Activated CD8-positive, alpha-beta memory T cell treated with anti-CD3 and anti-CD28 coated beads for 4 hours (primary cell): ENCODE measurements at regions not wholly inside any gene's neighbourhood (a gene's known extent, or its start where the extent isn't known, plus 50 kb on each side); places are given as distances from the start of the nearest gene placed in this dataset.
"Not testable (repeated sequence)": the region's sequence is repeated elsewhere in the genome, so short reads cannot be mapped to it uniquely, and the experiment has no call there.

ENCODE experiments used
- DNase-seq, 2 donors: peaks; one replicate each; pipeline ENCODE4 v3.0.0-alpha.2; 2020; ENCODE audit warnings: low read depth in 2 of 2

DNA sequence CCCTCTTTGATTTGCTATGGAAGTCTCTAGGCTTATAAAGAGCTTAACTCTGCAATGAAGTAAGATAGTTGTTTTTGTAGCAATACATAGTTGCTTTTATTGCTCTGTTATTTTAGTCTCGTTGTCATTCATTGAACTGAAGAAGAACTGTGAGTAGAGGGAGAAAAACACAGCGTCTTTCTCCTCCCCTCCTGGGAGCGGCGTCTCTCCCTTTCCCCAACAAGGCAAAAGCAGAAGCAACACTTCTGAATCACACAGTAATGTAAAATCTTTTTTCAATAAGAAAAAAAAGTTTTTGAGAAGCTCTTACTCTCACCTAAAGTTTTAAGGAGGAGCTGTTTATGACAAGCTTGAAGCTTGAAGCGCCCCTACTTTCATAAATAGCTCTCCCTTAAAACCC, 119.3 kb upstream of the SLC7A14 start:
- no peak for DNase-seq

DNA sequence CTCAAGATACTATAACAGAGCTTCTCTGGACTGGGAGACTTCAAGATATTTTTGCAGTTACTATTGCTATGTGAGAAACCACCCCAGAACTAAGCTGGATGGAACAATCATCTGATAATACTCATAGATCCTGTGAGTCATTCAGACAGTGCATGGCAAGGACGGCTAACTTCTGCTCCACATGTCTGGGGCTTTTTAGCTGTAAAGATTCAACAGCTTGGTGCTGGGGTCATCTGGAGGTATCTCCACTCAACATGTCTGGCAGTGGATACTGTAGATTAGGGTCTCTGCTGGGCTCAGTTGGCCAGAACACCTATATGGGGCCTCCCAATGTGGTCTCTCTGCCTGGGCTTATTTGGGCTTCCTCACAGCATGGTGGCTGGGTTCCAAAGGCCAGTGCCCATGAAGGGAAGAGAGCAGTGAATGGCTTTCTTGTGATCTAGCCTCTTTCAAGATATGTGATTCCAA, 117.3 kb upstream of the SLC7A14 start:
- no peak for DNase-seq

DNA sequence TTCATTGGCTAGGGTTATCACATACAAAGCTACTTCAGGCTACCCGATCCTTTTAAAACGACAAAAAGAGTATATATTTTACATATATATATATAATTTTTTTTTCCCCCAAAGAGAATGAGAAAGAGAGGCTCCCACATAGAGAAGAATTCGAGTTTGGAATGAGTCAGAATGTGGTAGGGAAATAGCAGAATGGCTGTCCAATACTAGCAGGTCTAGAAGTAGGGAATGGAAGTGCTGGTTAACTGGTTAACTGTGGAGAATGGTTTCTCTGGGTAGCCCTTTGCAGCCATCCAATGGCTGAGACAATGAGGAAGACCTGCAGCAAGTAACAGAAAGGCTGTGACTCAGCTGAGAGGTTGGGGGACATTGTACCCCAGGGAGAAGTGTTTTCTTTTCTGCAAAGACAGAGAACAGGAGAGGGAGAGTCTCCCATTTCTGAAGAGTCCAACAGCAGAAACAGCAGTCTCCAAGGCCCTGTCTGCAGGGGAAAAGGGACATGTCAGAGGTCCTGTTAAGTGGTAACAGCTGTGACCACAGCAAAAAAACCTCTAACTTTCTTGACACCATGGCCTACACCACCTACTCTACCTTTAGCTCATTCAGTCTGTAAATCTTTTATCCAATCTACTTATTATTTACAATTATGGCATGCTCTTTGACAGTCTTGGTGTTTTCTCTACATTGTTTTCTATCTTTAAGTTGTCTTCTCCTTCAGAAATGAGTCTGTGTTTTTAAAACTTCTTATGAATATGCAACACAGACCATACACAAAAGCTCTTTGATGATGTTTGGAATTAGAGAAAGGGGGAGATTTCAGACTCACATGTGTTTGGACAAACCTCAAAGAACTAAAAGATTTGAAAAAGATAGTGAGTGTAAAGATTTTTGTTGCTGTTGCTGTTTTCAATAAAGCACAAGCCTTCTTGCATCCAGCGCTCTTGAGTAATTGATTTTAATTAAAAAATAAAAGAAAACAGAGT, 116.1 kb upstream of the SLC7A14 start:
- no peak for DNase-seq

DNA sequence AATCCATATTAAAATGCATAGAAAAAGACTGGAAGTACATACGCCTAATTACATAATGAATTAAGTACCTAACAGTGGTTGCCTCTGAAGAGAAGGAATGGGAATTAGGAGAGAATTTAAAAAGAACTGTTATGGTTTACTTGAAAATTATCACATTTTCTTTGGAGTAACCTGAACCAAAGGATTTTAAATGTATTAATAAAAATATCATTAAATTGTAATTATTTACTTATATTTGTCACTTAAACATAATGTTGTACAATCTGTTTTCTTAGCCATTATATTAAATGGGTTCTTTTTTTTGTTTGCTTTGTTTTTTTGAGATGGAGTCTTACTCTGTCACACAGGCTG, 114.2 kb upstream of the SLC7A14 start:
- no peak for DNase-seq

DNA sequence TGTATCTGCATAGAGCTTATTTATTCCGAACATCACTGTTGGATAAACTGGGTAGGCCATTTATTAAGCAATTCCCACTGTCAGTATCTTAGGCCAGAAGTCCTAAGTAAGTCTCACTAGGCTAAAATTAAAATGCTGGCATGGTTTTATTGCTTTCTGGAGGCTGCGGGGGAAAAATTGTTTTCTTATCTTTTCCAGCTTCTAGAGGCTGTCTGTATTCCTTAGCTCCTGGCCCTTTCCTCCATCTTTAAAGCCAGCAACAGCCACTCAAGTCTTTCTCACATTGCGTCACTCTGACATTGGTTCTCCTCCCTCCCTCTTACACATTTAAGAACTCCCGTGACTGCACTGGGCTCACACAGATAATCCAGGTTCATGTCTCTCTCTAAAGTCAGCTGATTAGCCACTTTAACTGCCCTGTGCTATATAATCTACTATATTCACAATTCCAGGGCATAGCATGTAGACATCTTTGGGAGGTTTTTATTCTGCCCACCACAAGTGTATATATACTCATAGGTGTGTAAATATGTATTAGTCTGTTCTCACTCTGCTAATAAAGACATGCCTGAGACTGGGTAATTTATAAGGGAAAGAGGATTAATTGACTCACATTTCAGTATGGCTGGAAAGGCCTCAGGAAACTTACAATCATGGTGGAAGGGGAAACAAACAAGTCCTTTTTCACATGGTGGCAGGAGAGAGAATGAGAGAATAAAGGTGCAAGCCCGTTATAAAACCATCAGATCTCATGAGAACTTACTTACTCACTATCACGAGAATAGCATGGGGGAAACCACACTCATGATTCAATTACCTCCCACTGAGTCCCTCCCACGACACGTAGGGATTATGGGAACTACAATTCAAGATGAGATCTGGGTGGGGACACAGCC, 113.5 kb upstream of the SLC7A14 start:
- DNase-seq = no peak

DNA sequence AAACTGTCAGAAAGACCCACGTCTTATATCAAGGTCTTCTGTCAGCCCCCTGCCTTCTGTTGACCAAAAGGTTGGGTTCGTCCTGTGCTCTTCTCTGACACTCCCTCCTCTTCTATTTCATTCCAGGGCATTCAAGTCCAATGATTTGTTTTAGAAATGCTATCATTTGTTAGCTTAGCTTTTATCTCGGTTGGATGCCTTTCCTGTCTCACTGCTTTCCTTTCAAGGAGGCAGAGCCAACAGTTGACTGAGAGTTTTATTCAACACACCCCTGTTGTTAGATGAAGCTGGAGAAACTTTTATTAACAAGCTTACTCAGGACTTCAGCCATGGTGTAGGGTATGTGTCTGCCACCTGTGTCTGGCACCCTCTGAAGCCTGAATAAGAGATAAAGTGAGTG, 112.0 kb upstream of the SLC7A14 start:
- no peak for DNase-seq

DNA sequence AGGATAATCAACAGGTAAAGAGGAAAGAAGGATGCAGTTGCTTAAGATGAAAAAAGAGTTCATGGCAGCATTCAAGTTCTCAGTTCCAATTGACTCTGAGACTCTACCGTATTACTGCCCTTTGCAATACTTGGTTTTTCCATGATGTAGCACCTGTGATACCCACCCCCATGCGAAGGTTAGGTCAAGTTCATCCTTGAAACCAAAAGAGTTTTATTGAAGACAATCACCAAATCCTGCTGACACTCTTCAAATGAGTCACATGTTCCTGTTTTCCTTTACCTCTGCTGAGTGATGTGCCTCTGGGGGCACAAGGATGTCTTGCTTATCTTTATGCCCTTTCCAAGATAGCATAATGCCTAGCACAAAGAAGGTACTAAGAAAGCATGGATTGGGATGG, 111.3 kb upstream of the SLC7A14 start:
- DNase-seq = no peak

DNA sequence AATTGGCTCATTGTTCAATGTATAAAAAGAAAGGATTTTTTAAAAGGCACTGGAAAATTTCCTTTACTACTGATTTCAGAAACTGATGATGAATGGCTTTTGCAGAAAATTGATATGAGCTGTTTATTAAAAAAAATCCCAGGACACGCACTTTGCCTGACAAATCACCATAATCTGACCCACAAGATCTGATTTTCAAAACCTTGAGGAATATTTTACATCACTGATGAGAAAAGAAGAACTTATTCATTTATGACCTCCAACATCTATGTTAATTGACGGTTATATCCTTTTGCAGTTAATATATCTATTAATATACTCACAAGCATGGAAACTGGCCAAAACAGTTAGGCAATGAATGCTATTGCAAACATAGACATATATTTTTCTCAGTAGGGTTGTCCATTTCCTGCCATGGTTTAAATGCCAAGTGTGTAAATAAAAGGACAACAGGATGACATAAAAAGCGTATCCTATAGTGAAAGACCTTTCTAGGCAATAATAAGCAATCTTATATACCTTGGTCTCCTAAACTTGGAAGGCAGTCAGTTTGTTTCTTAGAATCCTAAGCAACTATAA, 109.7 kb upstream of the SLC7A14 start:
- DNase-seq = no peak

DNA sequence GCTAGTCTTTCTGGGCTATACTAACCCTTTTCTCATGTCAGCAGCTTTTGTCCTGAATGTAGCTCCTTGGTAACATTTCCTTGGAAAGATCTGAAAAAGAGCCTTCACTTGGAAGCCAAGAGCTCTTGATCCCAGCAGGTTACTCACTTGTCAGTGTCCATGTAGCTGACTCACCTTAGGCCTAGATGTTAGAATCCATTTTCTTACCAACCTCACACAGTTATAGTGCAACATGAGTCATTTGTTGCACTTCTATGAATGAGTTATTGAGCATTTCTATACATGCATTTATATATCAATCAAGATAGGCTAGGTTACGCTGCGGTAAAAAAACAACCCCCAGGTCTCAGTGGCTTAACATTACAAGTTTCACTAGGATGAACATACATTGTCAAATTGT, 106.8 kb upstream of the SLC7A14 start:
- DNase-seq = no peak

DNA sequence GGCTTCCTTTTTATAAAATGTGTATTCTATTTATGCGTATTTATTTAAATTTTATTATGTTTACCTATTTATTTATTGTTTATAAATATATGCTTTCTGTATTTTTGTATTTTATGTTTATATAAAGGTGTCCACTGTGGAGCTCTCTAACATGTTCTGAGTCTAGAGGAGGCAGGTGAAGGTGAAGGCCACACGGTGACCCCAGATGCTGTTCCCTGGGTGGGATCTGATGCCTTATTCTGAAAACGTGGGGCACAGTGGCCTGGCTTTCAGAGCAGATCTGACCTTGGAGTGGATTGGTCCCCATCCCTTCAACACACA, 104.7 kb upstream of the SLC7A14 start:
- DNase-seq = no peak

DNA sequence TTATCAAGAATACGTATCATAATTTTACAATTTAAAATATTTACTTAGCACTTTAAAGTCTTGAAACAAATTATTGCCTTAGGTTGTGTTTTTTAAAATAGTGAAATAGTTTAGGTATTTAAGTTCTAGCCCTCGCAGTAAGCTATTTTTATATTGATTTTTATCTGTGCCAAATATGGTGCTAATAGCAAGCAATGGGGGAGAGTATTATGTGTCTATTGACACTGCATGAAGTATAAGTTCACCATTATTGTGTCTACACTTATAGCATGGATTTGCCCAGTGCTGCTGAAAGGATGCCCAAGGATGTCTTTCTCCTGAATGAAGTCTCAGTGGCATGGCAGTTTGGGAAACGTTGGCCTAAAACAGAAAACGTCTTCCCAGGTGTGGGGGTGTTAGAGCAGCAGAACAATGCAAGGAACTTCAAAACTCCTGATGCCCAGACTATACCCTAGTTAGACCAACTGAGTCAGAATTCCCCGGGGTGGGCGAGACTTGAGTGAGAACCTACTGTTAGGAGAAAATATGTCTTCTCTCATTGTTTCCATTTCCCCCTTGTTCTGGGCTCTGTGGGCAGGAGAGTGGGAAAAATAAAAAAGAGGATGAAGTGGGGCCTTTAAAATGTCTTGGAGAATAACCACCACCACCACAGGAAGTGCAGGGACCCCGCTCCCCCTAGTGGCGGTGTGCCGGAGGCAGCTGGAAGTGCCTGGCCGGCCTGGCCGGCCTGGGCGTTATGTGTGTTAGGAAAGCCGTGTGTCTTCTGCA, 104.2 kb upstream of the SLC7A14 start:
- DNase-seq = peak in 1 of 2 donors; percentile 3

DNA sequence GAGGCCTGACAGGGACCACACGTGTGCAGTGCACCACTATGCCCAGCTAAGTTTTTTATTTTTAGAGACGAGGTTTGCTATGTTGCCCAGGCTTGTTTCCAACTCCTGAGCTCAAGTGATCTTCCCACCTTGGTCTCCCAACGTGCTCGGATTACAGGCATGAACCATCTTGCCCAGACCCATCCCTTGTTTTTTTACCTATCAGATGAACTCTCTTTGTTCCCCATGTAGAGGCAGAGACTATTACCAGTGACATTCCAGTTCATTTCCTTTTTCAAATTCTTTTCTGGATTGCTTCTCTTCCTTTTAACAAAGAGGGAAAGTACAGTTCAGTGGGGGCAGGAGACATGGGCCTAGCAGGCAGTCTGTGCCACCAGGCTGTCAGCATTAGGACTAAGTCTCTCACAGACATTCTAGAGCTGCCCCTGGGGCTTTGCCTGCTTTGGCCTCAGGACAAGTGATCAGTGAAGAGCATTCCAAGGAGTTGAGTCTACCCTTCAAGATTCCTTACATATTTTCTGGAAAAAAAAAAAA, 103.5 kb upstream of the SLC7A14 start:
- no peak for DNase-seq

DNA sequence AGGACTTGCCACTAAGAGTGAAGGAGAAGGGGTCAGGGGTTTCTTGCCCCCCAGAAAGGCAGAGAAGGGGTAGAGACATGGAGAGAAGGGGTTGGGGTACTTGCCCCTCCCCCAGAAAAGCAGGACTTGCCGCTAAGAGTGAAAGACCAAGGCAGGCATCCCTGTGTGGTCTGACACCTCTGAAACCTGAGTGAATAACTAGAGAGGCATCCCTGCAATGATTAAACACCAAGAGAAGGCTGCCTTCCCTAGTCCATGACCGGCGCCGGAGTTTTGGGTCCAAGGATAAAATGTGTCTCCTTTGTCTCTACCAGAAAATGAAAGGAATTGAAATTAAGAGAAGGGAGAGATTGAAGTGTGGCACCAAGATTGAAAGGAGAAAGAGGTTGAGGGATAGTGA, 102.3 kb upstream of the SLC7A14 start:
- DNase-seq = not testable (repeated sequence)

DNA sequence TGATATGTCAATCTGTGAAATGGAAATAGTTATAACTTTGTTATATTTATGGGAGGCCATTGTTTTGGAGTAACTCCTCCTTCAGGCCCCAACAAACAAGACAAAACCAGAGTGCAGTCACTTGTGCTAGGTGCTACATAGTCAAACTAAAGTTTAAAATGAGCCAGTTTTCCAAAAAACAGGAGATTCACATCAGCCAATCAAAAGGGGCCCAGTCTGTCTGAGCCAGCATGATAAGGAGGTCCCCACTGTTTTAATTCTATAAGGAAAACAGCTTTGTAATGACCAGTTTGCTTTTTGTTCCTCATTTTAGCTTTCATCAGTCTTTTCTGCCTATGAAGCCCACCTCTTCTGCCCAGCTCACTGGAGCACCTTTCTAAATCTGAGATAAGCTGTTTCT, 94.7 kb upstream of the SLC7A14 start:
- no peak for DNase-seq

DNA sequence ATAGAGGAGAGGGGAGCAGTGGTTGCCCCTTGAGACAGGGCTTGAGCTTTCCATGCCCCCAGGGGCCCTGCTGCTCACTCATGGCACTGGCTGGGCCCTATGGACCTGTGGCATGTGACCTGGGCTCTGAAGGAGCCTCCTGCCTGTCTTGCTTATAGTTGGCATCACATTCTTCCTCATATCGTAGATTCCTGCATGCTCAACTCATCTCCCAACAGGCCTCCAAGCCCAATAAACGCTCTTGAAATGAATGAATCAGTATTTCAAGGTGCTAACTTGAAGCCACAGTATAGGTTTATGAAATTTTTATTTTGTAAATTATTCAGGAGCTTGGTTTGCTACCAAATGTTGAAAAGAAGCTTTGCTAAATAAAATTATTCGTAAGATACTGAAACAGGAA, 93.3 kb upstream of the SLC7A14 start:
- no peak for DNase-seq

DNA sequence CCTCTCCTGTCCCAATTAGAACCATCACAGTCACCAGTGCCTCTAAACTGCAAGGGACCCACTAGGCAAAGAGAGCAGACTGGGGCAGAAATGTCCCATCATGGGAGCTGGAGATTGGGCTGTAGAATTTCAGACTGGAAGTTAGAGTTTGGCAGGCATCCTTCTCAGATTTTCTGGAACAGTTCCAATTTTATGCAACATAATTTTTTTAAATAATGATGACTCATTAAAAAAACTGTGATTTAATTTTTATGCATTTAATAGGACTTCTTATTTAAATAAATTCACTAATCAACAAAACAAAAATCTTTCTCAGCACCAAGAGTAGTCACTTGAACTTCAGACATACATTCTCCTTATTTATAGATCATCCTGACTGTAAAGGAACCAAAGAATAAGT, 84.6 kb upstream of the SLC7A14 start:
- DNase-seq = no peak

DNA sequence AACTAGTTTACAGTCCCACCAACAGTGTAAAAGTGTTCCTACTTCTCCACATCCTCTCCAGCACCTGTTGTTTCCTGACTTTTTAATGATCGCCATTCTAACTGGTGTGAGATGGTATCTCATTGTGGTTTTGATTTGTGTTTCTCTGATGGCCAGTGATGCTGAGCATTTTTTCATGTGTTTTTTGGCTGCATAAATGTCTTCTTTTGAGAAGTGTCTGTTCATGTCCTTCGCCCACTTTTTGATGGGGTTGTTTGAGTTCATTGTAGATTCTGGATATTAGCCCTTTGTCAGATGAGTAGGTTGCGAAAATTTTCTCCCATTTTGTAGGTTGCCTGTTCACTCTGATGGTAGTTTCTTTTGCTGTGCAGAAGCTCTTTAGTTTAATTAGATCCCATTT, 77.1 kb upstream of the SLC7A14 start:
- DNase-seq = not testable (repeated sequence)

DNA sequence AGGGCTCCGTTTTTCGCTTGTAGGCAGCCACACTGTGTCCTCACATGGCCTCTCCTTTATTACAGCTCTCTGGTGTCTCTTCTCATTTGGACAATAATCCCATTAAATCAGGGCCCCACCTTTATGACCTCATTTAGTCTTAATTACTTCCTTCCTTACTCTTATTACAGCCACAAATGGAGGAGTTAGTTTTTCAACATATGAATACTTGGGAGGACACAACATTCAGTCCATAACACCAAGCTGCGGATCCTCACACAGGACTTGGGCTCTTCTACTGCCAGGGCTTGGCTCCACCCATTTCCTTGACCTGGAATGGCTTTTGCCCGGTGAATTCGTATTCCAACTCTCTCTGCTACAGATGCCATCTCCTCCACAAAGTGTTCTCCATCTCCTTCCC, 74.3 kb upstream of the SLC7A14 start:
- no peak for DNase-seq

DNA sequence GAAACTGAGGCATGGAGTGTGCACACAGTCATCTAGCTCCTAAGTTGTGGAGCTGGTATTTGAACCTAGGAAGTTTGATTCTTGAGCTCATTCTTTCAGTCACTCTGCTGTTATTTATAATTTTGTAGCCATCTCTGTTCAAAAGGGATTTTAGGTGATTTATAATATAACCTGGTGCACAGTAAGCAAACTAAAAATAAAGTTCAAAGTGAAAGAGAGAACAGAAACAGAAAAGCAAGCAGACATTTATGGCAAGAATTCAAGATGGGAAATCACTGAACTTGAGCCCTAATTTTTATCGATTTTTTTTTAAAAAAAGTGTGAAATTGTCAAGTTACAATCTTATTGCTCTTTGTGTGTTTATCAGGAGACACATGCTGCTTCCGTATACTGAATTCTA, 71.4 kb upstream of the SLC7A14 start:
- no peak for DNase-seq

DNA sequence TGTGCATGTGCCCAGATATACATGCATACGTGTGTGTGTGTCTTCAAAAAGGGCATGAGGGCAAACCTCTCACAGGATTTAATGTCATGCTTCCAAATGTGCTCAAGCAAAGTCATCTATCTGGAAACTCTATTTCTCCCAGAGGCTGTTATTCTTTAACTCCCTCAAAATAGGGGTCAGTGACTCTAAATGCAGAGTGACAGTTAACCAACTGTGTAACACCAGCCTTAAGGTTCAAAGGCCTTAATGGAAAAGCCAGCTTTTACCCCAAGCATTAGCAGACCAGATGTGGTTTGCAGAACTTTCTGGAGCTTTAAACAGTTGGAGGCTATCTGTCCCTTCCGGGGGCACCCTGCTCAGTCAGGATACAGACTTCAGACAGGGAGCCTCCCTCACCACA, 70.4 kb upstream of the SLC7A14 start:
- DNase-seq = no peak

DNA sequence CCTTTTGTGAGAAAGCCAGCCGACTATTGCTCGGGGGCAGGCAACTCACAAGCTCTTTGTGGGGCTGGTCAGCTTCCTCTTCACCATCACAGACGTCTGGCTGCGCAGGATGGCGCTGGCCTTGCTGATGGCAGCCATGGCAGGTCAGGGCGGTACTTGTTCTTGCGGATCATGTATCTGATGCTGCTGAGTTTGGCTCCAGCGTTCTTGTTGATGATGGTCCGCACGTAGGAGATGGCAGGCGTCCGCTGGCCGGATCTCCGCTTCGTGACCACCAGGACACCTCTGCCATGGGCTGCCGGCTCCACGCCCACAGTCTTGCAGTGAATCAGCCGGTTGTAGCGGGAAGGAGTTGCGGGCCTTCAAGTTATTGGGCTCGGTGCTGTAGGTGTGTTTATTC, 67.9 kb upstream of the SLC7A14 start:
- DNase-seq = no peak
